GM12892 (cell line): ENCODE measurements at regions not wholly inside any gene's neighbourhood (a gene's known extent, or its start where the extent isn't known, plus 50 kb on each side); places are given as distances from the start of the nearest gene placed in this dataset.

Experiments
- POLR2AphosphoS5 ChIP-seq: IDR thresholded peaks from 2 replicates; pipeline ENCODE4 v1.6.1; 2011; ENCODE audit warnings: low read depth, low read length, control low read depth
- TAF1 ChIP-seq: IDR thresholded peaks from 2 replicates; pipeline ENCODE4 v1.6.1; 2011; ENCODE audit warnings: low read depth, mild to moderate bottlenecking, control low read depth, low read length, borderline replicate concordance

- TF ChIP-seq TAF1 (no peak), POLR2AphosphoS5 (no peak)
Measured at GRCh38 chr11:107118025-107118720, 99.9 kb upstream of the GUCY1A2 start.
